OCI-M2 (cell line): ENCODE measurements at regions not wholly inside any gene's neighbourhood (a gene's known extent, or its start where the extent isn't known, plus 50 kb on each side); places are given as distances from the start of the nearest gene placed in this dataset.
"Not testable (repeated sequence)": the region's sequence is repeated elsewhere in the genome, so short reads cannot be mapped to it uniquely, and the experiment has no call there.

Source experiments
- DNase-seq: peaks from one replicate; lab custom pipeline; 2025; ENCODE audit not compliant: unreplicated experiment; lab: John Stamatoyannopoulos, UW

DNA sequence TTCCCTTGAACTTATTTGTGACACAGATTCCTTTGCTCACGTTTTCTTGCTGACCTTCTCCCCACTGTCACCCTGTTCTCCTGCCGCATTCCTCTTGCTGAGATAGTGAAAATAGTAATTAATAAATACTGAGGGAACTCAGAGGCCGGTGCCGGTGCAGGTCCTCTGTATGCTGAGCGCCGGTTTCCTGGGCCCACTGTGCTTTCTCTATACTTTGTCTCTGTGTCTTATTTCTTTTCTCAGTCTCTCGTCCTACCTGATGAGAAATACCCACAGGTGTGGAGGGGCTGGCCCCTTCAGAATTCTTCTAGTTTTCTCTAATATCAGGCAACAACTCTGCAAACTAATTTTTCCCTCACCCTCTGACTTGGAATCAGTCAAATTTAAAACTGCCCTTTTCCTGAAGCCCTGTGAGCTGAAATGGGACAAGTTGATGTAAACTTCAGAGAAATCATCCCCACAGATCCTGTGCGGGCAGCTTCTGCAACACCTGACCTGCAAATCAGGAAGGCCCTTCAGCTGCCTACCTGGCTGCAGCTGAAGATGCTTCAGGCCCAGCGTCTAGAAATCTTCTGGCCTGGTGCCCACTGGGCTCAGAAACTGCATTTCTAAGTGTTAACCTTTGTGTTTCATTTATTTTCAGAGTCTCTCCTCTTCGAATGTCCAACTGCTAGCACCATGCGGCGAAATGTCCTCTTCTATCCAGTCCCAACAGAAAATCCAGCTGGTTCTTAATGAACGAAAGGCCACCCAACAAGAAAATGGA, 149.7 kb downstream of the TMEM121 start:
- DNase-seq: not testable (repeated sequence)

DNA sequence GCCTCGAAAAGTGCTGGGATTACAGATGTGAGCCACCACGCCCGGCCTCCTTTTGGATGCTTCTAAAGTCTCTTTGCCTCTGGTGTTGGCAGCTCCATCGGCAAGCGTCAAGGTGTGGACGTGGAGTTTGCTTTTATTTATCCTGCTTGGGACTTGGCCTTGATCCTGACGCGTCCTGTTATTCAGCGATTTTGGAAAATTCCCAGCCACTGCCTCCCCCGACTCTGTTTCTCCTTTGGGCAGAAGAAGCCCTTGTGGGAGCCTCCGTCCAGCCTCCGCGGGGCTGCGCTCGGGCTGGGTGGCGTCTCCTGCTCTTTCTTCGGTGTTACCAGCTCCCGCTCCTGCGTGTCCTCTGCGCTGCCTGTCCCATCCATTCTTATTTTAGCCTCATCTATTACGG, 151.7 kb downstream of the TMEM121 start:
- DNase-seq: not testable (repeated sequence)

DNA sequence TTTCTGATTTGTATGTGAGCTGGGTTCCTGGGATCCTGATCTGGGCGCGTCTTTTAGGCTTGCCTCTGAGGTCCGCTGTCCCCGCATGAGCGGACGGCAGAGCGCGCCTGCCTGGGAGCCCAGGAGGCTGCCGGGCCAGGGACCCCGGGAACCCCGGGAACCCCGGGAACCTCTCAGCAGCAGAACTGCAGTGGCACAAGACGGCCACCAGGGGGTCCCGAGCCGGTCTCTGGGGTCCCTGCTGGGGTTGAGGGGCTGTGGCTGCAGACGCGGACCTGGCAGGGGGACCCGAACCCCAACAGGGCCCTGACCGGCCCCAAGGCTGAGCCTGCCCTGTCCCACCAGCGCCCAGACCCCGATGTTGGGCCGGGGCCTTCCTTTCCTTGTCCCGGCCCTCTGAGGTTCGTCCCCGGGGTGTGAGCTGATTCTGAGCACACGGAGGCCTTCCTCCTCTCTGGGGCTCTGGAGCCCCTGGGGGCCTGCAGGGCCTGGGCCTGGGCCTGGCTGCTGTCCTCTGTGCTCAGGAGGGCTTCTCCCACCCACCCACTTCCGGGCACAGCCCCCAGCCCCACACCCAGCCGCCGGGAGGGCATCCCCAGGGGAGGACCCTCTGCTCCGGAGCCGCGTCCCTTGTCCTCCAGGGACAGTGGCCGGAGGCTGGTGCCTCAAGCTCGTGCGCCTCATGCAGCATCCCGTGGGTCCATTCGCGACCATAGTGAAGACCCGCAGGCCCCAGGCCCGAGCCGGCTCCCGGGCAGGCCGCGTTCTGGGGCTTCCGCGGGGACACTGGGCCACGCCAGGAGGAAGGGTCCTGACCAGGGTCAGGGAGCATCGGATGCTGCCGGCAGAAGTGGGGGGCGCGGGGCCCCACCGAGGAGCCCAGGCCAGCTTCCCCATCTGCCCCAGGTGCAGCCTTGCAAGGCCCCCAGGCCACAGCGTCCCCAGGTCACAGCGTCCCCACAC, 152.9 kb downstream of the TMEM121 start:
- not testable (repeated sequence) for DNase-seq

DNA sequence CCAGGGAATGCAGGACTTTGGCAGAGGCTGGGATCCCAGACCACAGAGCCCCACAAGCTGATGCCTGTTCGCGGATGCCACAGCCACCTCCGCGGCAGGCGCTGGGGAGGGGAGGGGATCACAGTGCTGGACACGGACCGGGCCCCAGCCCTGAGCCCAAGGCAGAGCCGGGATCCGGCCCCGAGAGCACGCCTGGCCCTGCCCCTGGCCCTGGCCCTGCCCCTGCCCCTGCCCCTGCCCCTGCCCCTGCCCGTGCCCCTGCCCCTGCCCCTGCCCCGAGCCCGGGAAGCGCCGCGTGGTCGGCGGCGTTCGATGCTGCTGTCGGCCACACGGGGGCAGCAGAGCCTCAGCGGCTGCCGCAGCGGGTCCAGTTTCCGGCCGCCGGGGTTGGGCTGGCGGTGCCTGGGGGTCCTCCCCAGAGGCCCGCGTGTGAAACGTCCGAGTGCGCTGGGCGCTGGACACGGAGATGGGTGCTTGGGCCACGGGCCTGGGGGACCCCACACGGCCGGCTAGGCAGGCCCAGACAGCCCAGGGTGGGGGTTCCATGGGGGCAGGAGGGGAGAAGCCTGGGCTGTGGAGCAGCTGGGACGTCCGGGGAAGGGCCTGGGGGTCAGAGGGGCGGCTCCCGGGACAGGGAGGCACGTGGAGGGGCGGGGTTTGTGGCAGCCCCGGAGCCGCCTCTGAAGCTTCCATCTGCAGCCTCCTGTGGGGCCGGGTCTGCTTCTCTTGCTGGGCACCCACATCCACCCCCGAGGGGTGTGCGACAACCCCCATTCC, 153.8 kb downstream of the TMEM121 start:
- DNase-seq: not testable (repeated sequence)

DNA sequence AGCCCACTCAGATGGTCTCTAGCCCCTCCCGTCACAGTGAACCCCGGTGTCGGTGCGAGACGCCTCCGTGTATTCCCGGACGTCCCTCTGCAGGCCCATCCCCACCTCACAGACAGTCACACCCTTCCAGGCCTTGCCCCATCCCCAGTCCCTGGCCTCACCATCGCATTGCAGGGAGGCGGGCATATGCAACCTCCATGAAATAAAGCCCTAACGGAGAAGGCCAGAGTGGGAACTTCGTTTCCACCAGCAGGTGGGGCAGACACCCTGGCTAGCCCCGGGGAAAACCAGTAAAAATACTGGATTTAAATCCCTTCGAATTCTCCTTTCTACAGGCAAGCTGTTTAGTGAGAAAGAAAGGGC, 154.3 kb downstream of the TMEM121 start:
- DNase-seq: not testable (repeated sequence)

DNA sequence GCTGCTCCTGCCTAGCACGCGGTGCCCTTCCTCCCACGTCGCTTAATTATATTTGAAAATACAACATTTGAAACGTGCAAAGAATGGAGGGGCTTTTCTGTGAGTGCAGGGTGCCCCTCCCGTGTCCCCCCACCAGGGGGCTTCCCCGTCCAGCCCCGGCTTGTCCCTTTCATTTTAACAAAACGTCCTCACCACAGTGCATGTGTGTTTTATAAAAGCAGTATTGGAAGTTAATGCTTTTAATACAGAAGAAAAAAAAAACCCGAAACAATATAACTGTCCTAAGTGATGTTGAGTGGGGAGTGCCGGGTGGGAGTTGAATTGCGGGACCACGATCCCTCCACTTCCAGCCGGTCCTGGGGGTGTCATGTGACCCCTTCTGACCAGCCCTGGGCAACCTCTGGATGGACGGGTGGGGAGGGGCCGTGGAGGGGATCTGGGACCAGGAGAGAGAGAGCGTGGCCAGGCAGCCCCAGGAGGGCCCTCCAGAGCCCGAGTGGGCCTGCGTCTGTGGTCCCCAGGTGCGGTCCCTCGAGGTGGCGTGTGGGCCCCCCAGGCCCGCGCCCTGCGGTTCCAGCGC, 155.3 kb downstream of the TMEM121 start:
- not testable (repeated sequence) for DNase-seq

DNA sequence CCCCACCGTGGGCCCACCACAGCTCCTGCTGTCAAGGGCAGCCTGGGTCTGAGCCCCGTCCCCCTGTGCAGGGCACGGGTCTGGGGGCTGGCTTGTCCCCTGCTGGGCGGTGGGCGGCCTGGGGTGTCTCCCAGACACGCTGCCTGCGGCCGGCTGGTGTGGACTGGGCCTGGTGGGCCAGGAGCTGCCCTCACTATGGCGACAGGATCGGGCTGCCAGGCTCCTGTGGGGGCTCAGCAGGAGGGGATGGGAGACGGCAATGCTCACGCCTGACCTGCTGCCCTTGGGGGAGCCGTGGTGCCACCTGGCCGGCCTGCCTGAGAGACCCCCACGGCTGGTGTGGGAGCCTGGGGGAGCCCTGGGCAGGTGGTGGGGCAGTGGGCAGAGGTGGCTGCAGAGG, 156.1 kb downstream of the TMEM121 start:
- DNase-seq: not testable (repeated sequence)

DNA sequence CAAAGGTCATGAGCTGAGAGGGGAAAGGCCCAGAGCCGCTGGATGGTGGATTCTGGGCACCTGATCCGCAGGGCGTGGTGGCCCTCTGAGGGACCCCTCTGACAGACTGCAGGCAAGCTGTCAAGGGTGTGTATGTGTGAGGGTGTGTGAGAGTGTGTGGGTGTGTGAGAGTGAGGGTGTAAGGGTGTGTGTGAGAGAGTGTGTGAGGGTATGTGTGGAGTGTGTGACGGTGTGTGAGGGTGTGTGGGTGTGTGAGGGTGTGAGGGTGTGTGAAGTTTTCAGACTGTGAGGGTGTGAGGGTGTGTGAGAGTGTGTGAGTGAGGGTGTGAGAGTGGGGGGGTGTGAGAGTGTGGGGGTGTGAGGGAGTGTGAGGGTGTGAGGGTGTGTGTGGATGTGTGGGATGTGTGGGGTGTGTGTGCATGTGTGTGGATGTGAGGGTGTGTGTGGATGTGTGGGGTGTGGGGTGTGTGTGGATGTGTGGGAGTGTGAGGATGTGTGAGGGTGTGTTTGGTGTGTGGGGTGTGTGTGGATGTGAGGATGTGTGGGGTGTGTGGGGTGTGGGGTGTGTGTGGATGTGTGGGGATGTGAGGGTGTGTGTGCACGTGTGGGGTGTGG, 156.7 kb downstream of the TMEM121 start:
- no peak for DNase-seq

DNA sequence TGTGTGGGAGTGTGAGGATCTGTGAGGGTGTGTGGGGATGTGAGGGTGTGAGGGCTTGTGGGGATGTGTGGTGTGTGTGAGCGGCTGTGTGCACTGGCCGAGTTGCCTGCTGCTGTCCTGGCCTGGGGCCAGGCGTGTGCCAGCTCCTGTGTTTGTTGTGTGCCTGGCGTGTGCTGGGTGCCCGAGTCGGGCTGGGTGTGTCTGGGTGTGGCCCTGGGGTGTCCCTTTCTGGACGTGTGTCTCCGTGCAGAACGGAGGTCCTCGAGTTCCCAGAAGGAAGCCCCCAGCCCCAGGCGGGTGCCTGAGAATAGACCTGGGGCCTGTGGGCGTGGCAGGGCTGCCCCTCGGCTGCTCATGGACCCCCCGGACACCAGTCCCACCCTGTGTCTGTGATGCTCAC, 157.7 kb downstream of the TMEM121 start:
- not testable (repeated sequence) for DNase-seq

DNA sequence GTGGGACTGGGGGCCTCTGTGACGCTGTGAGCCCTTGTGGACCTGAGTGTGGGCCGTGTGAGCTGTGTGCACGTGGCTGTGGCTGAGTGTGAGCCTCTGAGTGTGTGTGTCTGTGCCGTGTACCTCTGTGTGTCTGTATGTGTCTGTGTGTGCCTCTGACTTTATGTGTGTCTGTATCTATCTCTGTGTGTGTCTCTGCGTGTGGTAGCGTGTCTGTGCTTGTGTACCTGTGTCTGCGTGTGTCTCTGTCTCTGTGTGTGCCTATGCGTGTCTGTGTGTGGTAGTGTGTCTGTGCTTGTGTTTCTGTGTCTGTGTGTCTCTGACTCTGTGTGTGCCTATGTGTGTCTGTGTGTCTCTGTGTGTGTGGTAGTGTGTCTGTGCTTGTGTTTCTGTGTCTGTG, 158.2 kb downstream of the TMEM121 start:
- DNase-seq: not testable (repeated sequence)

DNA sequence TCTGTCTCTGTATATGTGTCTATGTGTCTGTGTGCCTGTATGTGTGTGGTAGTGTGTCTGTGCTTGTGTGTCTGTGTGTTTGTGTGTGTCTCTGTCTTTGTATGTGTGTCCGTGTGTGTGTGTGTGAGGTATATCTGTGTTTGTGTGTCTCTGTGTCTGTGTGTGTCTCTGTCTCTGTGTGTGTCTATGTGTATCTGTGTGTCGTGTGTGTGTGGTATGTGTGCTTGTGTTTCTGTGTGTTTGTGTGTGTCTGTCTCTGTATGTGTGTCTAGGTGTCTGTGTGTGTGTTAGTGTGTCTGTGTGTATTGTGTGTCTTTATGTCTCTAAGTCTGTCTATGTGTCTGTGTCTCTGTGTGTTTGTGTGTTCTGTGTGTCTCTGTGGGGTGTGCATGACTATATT, 158.6 kb downstream of the TMEM121 start:
- DNase-seq: no peak

DNA sequence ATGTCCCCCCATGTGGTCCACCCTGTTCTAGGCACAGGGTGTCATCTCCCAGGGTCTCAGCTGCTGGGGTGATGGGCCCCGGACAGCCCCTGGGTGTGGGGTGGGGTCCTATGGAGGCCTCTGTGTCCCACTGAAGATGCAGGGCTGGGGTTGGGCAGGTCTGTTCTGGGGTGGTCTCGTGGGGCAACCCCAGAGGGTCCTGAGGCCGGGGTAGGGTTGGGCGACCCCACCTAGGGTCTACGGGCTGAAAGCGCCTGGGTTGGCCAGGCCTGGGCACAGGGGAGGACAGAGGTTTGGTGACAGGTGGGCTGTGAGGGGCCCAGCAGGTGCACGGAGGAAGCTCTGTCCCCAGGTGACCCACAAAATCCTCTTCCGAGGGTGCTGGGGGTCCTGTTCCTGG, 159.2 kb downstream of the TMEM121 start:
- DNase-seq: not testable (repeated sequence)

DNA sequence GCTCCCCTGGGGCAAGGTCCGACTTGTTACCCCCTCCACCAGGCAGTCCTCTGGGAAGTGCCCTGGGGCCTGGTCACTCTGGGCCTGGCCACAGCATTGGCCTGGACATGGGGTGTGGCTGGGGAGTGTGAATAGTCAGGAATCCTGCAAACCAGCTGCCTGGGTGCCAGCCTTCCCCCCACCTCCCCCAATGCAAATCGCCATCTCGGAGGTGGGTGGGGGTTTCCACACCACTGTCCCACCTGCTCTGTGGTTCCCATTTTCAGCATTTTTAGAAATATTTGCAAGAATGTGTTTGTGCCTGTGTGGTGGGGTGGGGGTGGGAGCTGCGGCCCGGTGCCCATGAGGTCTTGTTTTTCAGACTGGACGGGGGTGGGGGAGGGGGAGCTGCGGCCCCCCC, 159.7 kb downstream of the TMEM121 start:
- DNase-seq: not testable (repeated sequence)

DNA sequence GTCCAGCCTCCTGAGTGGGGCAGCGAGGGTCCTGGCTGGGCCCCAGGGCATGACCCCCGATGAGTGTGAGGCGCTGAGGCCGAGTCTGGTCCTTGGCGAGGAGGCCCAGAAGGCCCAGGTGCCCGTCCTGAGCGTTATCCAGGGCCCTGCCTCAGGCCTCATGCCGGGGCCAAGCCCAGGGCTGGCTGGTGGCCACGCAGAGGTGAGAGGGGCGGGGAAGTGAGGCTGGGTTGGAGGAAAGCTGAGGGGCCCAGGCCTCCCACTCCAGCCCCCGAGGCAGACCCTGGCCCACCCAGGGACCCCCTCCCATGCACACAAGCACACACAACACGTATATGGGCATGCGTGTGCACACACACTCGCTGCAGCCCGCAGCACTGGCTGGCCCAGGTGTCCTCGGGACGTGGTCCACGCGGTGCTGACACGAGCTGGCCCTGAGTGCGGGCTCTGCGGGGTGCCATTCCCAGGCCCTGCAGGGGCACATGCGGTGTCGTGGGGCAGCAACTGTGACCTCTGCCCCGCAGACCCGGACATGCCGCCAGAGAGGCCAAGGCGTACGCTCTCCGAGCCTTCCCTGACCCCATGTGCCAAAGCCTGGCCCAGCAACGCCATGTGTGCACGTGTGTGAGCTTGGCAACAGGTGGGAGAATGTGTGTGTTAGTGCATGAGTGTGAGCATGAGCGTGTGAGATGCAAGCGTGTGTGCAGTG, 160.2 kb downstream of the TMEM121 start:
- not testable (repeated sequence) for DNase-seq

DNA sequence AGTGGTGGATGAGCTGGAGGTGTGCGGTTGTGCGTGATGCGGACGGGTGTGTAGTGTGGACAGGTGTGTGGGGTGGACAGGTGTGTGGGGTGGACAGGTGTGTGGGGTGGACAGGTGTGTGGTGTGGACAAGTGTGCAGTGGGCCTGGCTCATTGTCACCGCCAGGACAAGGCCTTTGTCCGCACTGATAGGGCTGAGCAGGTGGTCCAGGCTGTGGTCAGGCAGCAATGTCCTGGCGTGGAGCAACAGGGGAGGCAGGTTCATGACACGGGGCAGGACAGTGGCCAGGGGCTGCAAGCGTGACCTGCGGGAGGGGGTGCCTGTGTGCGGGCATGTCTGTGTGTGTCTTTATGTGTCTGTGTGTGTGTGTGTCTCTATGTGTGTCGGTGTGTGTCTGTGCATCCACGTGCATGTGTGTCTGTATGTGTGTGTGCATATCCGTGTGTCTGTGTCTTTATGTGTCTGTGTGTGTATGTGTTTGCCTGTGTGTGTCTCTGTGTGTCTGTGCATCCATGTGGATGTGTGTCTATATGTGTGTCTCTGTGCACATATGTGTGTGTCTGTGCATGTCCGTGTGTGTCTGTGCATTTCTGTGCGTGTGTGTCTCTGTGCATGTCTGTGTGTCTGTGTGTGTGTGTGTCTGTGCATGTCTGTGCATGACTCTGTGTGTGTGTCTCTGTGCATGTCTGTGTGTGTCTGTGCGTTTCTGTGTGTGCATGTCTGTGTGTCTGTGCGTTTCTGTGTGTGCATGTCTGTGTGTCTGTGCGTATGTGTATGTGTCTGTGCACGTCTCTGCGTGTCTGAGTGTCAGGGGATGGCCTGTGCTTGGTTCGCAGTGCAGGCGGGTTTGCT, 161.0 kb downstream of the TMEM121 start:
- not testable (repeated sequence) for DNase-seq

DNA sequence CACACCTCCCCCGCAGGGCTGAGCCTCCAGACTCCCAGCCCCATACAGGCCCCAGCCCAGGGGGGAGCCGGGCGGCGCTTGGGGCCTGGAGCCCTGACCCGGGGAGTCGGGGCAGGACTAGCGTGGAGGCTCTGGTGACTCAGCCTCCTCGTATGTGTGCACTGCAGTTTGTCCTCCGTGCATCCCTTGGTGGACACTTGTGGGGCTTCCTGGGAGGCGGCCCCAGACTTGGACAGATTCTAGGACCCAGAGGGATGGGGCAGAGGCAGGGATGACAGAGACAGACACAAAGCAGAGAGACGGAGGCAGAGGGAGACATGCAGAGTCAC, 161.6 kb downstream of the TMEM121 start:
- DNase-seq: not testable (repeated sequence)

DNA sequence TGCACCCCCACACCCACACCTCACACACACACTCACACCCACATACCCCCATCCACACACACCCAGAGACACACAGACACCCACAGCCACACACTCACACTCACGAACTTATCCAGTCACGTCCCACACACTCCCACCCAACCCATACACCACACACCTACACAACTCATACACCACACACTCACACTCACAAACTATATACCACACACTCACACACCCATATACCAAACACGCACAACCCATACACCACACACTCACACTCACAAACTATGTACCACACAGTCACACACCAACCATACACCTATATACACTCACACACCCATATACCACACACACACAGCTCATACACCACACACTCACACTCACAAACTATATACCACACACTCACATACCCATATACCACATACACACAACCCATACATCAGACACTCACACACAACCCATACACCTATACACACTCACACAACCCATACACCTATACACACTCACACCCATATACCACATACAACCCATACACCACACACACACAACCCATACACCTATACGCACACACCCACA, 162.4 kb downstream of the TMEM121 start:
- DNase-seq: not testable (repeated sequence)

DNA sequence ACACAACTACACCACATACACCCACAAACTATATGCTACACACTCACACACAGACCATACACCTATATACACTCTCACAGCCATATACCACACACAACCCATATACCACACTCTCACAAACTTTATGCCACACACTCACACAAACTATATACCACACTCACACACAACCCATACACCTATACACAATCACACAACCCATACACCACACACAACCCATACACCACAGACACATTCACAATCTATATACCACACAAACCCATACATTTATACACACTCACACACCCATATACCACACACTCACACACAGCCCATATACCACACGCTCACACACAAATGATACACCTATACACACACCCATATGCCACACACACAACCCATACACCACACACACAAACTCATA, 163.3 kb downstream of the TMEM121 start:
- no peak for DNase-seq

DNA sequence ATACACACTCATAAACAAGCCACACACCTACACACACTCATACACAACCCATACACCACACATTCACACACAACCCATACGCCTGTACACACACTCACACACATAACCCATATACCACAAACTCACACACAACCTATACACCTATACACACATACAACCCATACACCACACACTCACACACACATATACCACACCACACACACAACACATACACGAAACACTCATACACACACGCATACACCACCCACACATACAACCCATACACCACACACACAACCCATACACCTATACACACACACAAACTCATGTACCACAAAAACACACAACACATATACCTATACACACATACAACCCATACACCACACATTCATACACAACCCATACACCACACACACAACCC, 164.3 kb downstream of the TMEM121 start:
- no peak for DNase-seq
